ENCODE measurements at regions not wholly inside any gene's neighbourhood (a gene's known extent, or its start where the extent isn't known, plus 50 kb on each side); places are given as distances from the start of the nearest gene placed in this dataset.

DNA sequence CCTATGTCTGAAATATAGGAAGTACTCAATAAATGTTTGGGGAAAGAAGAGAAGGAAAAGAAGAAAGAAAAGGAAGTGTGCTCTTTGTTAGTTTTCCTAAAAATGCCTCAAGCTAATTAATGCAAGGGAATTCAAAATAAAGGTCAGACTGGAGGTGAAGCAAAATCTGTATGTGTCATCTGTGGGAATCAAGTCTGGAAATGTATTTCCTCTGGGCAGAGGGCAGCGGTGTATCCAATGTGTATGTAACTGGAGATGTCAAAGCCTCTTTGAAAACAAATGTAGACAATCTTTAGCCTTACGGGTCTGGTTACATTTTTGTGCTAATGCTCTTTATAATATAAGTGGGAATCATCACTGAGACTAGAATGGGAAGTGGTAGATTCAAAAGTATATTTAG is 471.4 kb downstream of the MAN2A1 start:
- H3K4me3 ChIP-seq = no peak overlapping the region
- H3K27ac ChIP-seq = no peak overlapping the region
- H3K36me3 ChIP-seq = no peaks in the 10 kb centered on the region
- no peak for ATAC-seq (ENCODE audit: low FRiP score in 2 of 2)
- H3K27me3 ChIP-seq = no peaks in the 10 kb centered on the region
- WGBS, 2 donors = 54 to 70% methylated on average over 2 of the region's 2 CpGs
- no peaks in the 10 kb centered on the region for H3K4me1 ChIP-seq
- TF ChIP-seq EP300 (IDR thresholded peaks at IDR 0.05) = no peak
- DNase-seq = no peak
- H3K9me3 ChIP-seq = no peaks in the 10 kb centered on the region

DNA sequence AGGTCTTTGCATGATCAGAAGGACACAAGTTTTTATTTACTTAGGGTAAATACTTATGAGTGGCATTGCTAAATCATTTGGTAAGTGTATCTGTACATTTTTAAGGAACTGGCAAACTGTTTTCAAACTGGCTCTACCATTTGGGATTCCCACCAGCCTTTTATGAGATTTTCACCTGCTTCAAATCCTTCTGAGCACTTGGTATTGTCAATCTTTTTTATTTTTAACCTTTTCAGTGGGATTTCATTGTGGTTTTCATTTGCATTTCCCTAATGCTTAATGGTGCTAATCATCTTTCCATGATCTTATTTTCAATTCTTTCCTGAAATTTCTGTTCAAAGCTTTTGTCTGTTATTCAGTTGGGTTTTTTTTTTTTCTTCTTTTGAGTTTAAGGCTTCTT is 475.6 kb downstream of the MAN2A1 start:
- no peaks in the 10 kb centered on the region for H3K36me3 ChIP-seq
- no peak overlapping the region for H3K4me3 ChIP-seq
- no peaks in the 10 kb centered on the region for H3K4me1 ChIP-seq
- peaks cover 0 to under 1% (median 0%) of the 10 kb centered on the region in 4 donors for H3K9me3 ChIP-seq
- no peaks in the 10 kb centered on the region for H3K27me3 ChIP-seq
- no peak overlapping the region for H3K27ac ChIP-seq
- TF ChIP-seq POLR2A (IDR thresholded peaks at IDR 0.05) (no peak), POLR2AphosphoS5 (IDR thresholded peaks at IDR 0.05) (no peak), CTCF (IDR thresholded peaks at IDR 0.05) (no peak), EP300 (IDR thresholded peaks at IDR 0.05) (no peak)
- no peak for DNase-seq
- ATAC-seq (ENCODE audit: low FRiP score in 2 of 2) = no peak

- Histone ChIP-seq H3K36me3 (no peaks in the 10 kb centered on the region), H3K27ac (no peak overlapping the region), H3K4me1 (no peaks in the 10 kb centered on the region), H3K4me3 (no peak overlapping the region), H3K27me3 (no peaks in the 10 kb centered on the region), H3K9me3 (peaks cover 0 to 4% (median 2%) of the 10 kb centered on the region in 4 donors)
- TF ChIP-seq CTCF (IDR thresholded peaks at IDR 0.05) (no peak), POLR2AphosphoS5 (IDR thresholded peaks at IDR 0.05) (no peak), POLR2A (IDR thresholded peaks at IDR 0.05) (no peak), EP300 (IDR thresholded peaks at IDR 0.05) (no peak)
- DNase-seq (no peak), ATAC-seq (ENCODE audit: low FRiP score in 2 of 2) (no peak)
- WGBS, 2 donors = 83 to 91% methylated on average over 2 of the region's 2 CpGs
Measured at GRCh38 chr5:110167384-110167783, 477.7 kb downstream of the MAN2A1 start.

DNA sequence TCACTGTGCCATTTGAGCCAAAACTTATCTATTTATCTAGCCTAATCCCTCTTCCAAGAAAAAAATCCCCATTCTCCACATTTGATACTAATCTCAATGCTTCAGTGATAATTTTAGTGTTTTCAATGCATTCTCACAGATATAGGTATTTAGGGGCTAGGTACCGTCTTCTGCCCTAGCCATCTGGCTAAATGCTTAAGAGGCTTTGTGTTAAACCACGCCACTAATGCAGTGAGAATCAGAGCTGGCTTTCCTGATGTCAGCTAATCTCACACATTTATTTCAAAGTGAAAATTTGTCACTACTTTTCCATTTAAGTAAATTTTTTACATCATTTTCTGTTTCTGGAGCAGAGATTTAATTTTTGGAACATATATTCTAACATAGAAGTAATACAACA is 479.7 kb downstream of the MAN2A1 start:
- H3K4me1 ChIP-seq = no peaks in the 10 kb centered on the region
- no peak overlapping the region for H3K27ac ChIP-seq
- H3K9me3 ChIP-seq = peaks cover 0 to 4% (median 2%) of the 10 kb centered on the region in 4 donors
- DNase-seq = no peak
- TF ChIP-seq EP300 (IDR thresholded peaks at IDR 0.05) (no peak), POLR2AphosphoS5 (IDR thresholded peaks at IDR 0.05) (no peak), POLR2A (IDR thresholded peaks at IDR 0.05) (no peak), CTCF (IDR thresholded peaks at IDR 0.05) (no peak)
- no peaks in the 10 kb centered on the region for H3K27me3 ChIP-seq
- no peak for ATAC-seq (ENCODE audit: low FRiP score in 2 of 2)
- WGBS, 2 donors = 83 to 84% methylated on average over 2 of the region's 2 CpGs
- H3K4me3 ChIP-seq = no peak overlapping the region
- no peaks in the 10 kb centered on the region for H3K36me3 ChIP-seq

- Histone ChIP-seq H3K4me1 (no peaks in the 10 kb centered on the region), H3K36me3 (no peaks in the 10 kb centered on the region), H3K4me3 (no peak overlapping the region), H3K27me3 (no peaks in the 10 kb centered on the region), H3K9me3 (no peaks in the 10 kb centered on the region), H3K27ac (no peak overlapping the region)
- TF ChIP-seq POLR2A (IDR thresholded peaks at IDR 0.05) (no peak), POLR2AphosphoS5 (IDR thresholded peaks at IDR 0.05) (no peak), EP300 (IDR thresholded peaks at IDR 0.05) (no peak), CTCF (IDR thresholded peaks at IDR 0.05) (no peak)
- WGBS, 2 donors = 87 to 88% methylated on average over 2 of the region's 2 CpGs
- no peak for DNase-seq
- ATAC-seq (ENCODE audit: low FRiP score in 2 of 2) = no peak
Measured at GRCh38 chr5:110177729-110178128, 488.0 kb downstream of the MAN2A1 start.
